Lower leg skin (tissue), 3 donors: ENCODE measurements at regions not wholly inside any gene's neighbourhood (a gene's known extent, or its start where the extent isn't known, plus 50 kb on each side); places are given as distances from the start of the nearest gene placed in this dataset.

Experiments used
- CTCF ChIP-seq, 3 donors: fragments of 450-650 bp; IDR thresholded peaks; one replicate each; pipeline ENCODE4 v1.5.1; 2016; ENCODE audit warnings: antibody characterized with exemption in 3 of 3, mild to moderate bottlenecking in 3 of 3, moderate library complexity in 2 of 3
- POLR2A ChIP-seq, 2 donors: fragments of 450-650 bp; IDR thresholded peaks; one replicate each; pipeline ENCODE4 v1.6.1; 2016 to 2017; ENCODE audit warnings: antibody characterized with exemption in 2 of 2, mild to moderate bottlenecking in 1 of 2, moderate library complexity in 1 of 2

- no peak for TF ChIP-seq CTCF (IDR thresholded peaks at IDR 0.05)
- TF ChIP-seq POLR2A (IDR thresholded peaks at IDR 0.05), result no peak
Measured at GRCh38 chr5:130555429-130555828, 609.6 kb downstream of the HINT1 start.
